NT2/D1 (cell line): ENCODE measurements at regions not wholly inside any gene's neighbourhood (a gene's known extent, or its start where the extent isn't known, plus 50 kb on each side); places are given as distances from the start of the nearest gene placed in this dataset.

Experiments
- SUZ12 ChIP-seq: IDR thresholded peaks from 2 replicates; pipeline ENCODE4 v1.6.1; 2011; ENCODE audit not compliant: insufficient read length, insufficient read depth; ENCODE audit errors: extremely low read depth
- ZNF274 ChIP-seq: IDR thresholded peaks from 2 replicates; pipeline ENCODE4 v1.6.1; 2011; ENCODE audit warnings: mild to moderate bottlenecking, low read depth, low read length

DNA sequence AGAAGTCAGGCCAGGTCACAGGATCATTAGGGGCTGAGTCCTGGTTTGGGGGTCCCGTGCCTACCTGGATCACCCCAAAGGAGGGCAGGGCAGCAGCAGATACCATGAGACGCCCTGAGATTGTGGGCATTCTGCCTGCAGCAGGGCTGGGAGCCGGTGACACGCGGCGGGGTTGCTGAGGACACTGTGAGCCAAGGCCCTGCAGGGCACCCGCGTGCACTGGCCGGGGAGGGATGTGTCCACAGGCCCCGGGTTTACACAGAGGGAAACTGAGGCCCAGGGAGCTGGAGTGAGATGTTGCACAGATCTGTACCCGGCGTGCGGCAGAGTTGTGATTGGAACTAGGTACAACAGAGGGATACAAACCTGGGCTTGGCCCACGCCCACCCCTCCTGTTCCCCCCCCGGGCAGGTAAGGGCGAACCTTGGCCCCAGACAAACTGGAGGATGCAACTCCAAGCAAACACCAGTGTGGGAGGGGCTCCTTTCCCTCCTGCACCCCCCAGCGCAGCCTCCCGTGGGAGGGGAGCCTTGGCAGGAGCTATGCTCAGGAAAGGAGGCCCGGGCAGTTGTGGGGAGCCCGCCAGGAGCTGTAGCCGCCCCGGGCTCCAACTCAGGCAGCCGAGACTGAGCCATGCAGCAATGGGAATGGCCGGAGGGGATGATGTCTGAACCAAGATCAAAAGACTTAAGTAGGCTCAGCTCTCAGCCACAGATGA, 91.3 kb downstream of the ENGASE start:
- no peak for TF ChIP-seq ZNF274
- TF ChIP-seq SUZ12 = no peak
